ENCODE measurements at regions not wholly inside any gene's neighbourhood (a gene's known extent, or its start where the extent isn't known, plus 50 kb on each side); places are given as distances from the start of the nearest gene placed in this dataset.

GRCh38 chr7:79952399-79952798 is 182.2 kb upstream of the GNAI1 start:
- H3K4me1 ChIP-seq (replicated peaks; ENCODE audit: insufficient read depth), result no peaks in the 10 kb centered on the region
- H3K4me3 ChIP-seq, result no peak overlapping the region
- no peaks in the 10 kb centered on the region for H3K36me3 ChIP-seq (ENCODE audit: low read depth)
- no peak for TF ChIP-seq EZH2 (IDR thresholded peaks at IDR 0.05; ENCODE audit: low read depth)
- TF ChIP-seq, protein P1, sequence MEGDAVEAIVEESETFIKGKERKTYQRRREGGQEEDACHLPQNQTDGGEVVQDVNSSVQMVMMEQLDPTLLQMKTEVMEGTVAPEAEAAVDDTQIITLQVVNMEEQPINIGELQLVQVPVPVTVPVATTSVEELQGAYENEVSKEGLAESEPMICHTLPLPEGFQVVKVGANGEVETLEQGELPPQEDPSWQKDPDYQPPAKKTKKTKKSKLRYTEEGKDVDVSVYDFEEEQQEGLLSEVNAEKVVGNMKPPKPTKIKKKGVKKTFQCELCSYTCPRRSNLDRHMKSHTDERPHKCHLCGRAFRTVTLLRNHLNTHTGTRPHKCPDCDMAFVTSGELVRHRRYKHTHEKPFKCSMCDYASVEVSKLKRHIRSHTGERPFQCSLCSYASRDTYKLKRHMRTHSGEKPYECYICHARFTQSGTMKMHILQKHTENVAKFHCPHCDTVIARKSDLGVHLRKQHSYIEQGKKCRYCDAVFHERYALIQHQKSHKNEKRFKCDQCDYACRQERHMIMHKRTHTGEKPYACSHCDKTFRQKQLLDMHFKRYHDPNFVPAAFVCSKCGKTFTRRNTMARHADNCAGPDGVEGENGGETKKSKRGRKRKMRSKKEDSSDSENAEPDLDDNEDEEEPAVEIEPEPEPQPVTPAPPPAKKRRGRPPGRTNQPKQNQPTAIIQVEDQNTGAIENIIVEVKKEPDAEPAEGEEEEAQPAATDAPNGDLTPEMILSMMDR (conservative IDR thresholded peaks at IDR 0.05), result no peak
- no peaks in the 10 kb centered on the region for H3F3A ChIP-seq (ENCODE audit: insufficient read depth, low read depth)
- ChIA-PET CTCF (no interaction called here), POLR2A (ENCODE audit: unreplicated experiment) (no interaction called here)
- no peaks in the 10 kb centered on the region for H3K27me3 ChIP-seq (ENCODE audit: insufficient read depth, low read depth)
- H3K27ac ChIP-seq, result no peak overlapping the region
- H4K20me1 ChIP-seq (ENCODE audit: insufficient read depth), result no peaks in the 10 kb centered on the region
- H3K9me3 ChIP-seq (ENCODE audit: insufficient read depth, low read depth), result peaks cover 3% of the 10 kb centered on the region; the same call in 1 of the 2 replicates
- no peaks in the 10 kb centered on the region for H3K9me2 ChIP-seq (ENCODE audit: insufficient read depth)
- H3K79me2 ChIP-seq (ENCODE audit: low read depth), result no peaks in the 10 kb centered on the region
- no TSS peak for BruUV-seq (replicated peaks)
- no peak overlapping the region for H2AFZ ChIP-seq
- no peak for DNase-seq
- intact Hi-C loops (cut with micrococcal nuclease; ENCODE audit: unreplicated experiment), result no loop called here
- H3K4me2 ChIP-seq, result no peak overlapping the region

DNA sequence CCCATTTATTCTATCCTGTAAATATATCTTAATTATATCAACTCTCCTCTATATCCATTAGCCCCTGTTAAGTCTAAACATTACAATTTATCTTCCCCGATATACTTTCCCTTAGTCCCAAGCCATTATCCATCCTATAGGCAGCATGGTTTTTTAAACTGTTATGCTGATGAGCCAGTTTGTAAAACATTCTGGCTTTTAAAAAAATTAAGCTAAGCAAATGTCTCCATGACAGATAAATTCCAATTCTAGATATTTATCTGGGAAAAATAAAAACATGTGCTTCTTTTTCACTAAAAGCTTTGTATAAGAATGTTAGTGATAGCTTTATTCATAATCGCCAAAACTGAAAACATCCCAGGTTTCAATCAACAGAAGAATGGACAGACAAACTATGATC is 183.2 kb upstream of the GNAI1 start:
- Histone ChIP-seq H3K79me2 (ENCODE audit: low read depth) (no peaks in the 10 kb centered on the region), H3K27me3 (ENCODE audit: insufficient read depth, low read depth) (no peaks in the 10 kb centered on the region), H3K4me3 (no peak overlapping the region), H3K27ac (no peak overlapping the region), H3K36me3 (ENCODE audit: low read depth) (no peaks in the 10 kb centered on the region), H3F3A (ENCODE audit: insufficient read depth, low read depth) (no peaks in the 10 kb centered on the region), H3K9me3 (ENCODE audit: insufficient read depth, low read depth) (peaks cover 3% of the 10 kb centered on the region; the same call in 1 of the 2 replicates), H4K20me1 (ENCODE audit: insufficient read depth) (no peaks in the 10 kb centered on the region), H3K4me1 (replicated peaks; ENCODE audit: insufficient read depth) (no peaks in the 10 kb centered on the region), H3K9me2 (ENCODE audit: insufficient read depth) (no peaks in the 10 kb centered on the region), H2AFZ (no peak overlapping the region), H3K4me2 (no peak overlapping the region)
- no TSS peak for BruUV-seq (replicated peaks)
- ChIA-PET CTCF (no interaction called here), POLR2A (ENCODE audit: unreplicated experiment) (interaction anchor here (0.7 kb wide), 1 partner anchor 10 kb away, joined by 4 read pairs; no protein-coding TSS in a partner anchor)
- no peak for TF ChIP-seq EZH2 (IDR thresholded peaks at IDR 0.05; ENCODE audit: low read depth)
- TF ChIP-seq, protein P1 (conservative IDR thresholded peaks at IDR 0.05), result no peak
- intact Hi-C loops (cut with micrococcal nuclease; ENCODE audit: unreplicated experiment), result no loop called here
- no peak for DNase-seq

DNA sequence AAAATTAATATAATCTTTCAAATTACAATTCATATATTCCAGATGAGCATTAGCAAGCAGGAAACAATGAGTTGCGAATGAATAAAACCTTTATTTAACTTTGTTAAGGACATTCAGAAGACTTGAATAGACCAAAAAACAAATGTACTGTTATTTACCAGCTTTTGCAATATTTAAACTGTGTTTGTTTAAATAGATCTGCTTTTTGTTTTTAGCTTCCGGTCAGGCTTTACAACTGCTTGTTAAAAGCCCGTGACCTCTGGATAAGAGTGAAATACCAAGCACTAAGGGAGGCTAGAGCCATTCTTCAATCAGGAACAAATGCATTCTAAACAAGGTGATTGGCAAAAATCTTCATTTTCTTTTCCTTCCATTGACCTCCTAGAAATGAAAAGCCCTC is 184.9 kb upstream of the GNAI1 start:
- Histone ChIP-seq H3K9me2 (ENCODE audit: insufficient read depth) (no peaks in the 10 kb centered on the region), H3K27me3 (ENCODE audit: insufficient read depth, low read depth) (no peaks in the 10 kb centered on the region), H3K27ac (no peak overlapping the region), H3F3A (ENCODE audit: insufficient read depth, low read depth) (no peaks in the 10 kb centered on the region), H2AFZ (no peak overlapping the region), H3K79me2 (ENCODE audit: low read depth) (no peaks in the 10 kb centered on the region), H4K20me1 (ENCODE audit: insufficient read depth) (no peaks in the 10 kb centered on the region), H3K36me3 (ENCODE audit: low read depth) (no peaks in the 10 kb centered on the region), H3K4me1 (replicated peaks; ENCODE audit: insufficient read depth) (no peaks in the 10 kb centered on the region), H3K4me3 (no peak overlapping the region), H3K9me3 (ENCODE audit: insufficient read depth, low read depth) (peaks cover 3% of the 10 kb centered on the region; the same call in 1 of the 2 replicates), H3K4me2 (no peak overlapping the region)
- no peak for DNase-seq
- ChIA-PET POLR2A (ENCODE audit: unreplicated experiment) (no interaction called here), CTCF (no interaction called here)
- intact Hi-C loops (cut with micrococcal nuclease; ENCODE audit: unreplicated experiment), result no loop called here
- no peak for TF ChIP-seq EZH2 (IDR thresholded peaks at IDR 0.05; ENCODE audit: low read depth)
- TF ChIP-seq, protein P1 (conservative IDR thresholded peaks at IDR 0.05), result no peak
- no TSS peak for BruUV-seq (replicated peaks)
